WTC11 (cell line): ENCODE measurements at regions not wholly inside any gene's neighbourhood (a gene's known extent, or its start where the extent isn't known, plus 50 kb on each side); places are given as distances from the start of the nearest gene placed in this dataset.

ENCODE experiments used
- ATAC-seq: fragments of 200-7000 bp; cut with Tn5 transposase; 2 replicates; pipeline ENCODE4 v1.10.0; 2021; ENCODE audit warnings: mild to moderate bottlenecking, moderate library complexity
- CTCF ChIA-PET: fragments of 300-600 bp; sonication (Branson Sonifier 250); formaldehyde crosslinking; loops from one replicate; lab custom pipeline; 2021; ENCODE audit warnings: antibody characterized with exemption; lab: Charles Lee
- POLR2A ChIA-PET: fragments of 350-600 bp; sonication (Branson Sonifier 250); formaldehyde crosslinking; loops from one replicate; lab custom pipeline; 2021; ENCODE audit warnings: antibody characterized with exemption; lab: Charles Lee
- DNase-seq: peaks from one replicate; pipeline ENCODE4 v3.0.0; 2021; ENCODE audit warnings: low spot score
- H3K27ac Mint-ChIP-seq: 2 replicates; pipeline ENCODE4 v1.8.0; 2021; ENCODE audit warnings: mixed read lengths
- H3K27me3 Mint-ChIP-seq: 2 replicates; pipeline ENCODE4 v1.8.0; 2021; ENCODE audit warnings: low read depth, mild to moderate bottlenecking, moderate library complexity, mixed read lengths
- H3K36me3 Mint-ChIP-seq: 2 replicates; pipeline ENCODE4 v1.8.0; 2021; ENCODE audit warnings: mixed read lengths
- H3K4me1 Mint-ChIP-seq: 2 replicates; pipeline ENCODE4 v1.8.0; 2022; ENCODE audit warnings: mixed read lengths
- H3K4me3 Mint-ChIP-seq: 2 replicates; pipeline ENCODE4 v1.8.0; 2021; ENCODE audit warnings: mild to moderate bottlenecking, moderate library complexity, mixed read lengths
- H3K9me3 Mint-ChIP-seq: 2 replicates; pipeline ENCODE4 v1.8.0; 2021; ENCODE audit warnings: mixed read lengths
- ATF3 ChIP-seq: sonication (generic); formaldehyde crosslinking; conservative IDR thresholded peaks from 2 replicates; pipeline ENCODE4 v1.8.1; 2022; ENCODE audit warnings: mild to moderate bottlenecking, missing genetic modification reagents
- CBFB ChIP-seq: sonication (generic); formaldehyde crosslinking; IDR thresholded peaks from 2 replicates; pipeline ENCODE4 v1.8.1; 2022; ENCODE audit warnings: mild to moderate bottlenecking, low read depth, missing genetic modification reagents
- HMGA2 ChIP-seq: fragments of 250-450 bp; sonication (Bioruptor Pico); IDR thresholded peaks from 2 replicates; pipeline ENCODE4 v1.4.0; 2021; ENCODE audit warnings: mild to moderate bottlenecking, moderate library complexity
- IRF2 ChIP-seq: sonication (generic); formaldehyde crosslinking; IDR thresholded peaks from 2 replicates; pipeline ENCODE4 v1.8.0; 2022; ENCODE audit warnings: low read depth, missing genetic modification reagents, borderline replicate concordance
- JAZF1 ChIP-seq: fragments of 250-450 bp; sonication (Bioruptor Pico); IDR thresholded peaks from 2 replicates; pipeline ENCODE4 v1.9.0; 2021; ENCODE audit warnings: moderate library complexity, mild to moderate bottlenecking, inconsistent platforms
- MYBL2 ChIP-seq: sonication (generic); formaldehyde crosslinking; IDR thresholded peaks from 2 replicates; pipeline ENCODE4 v1.8.1; 2023; ENCODE audit warnings: mild to moderate bottlenecking, moderate library complexity, missing genetic modification reagents
- NFYB ChIP-seq: sonication (generic); formaldehyde crosslinking; conservative IDR thresholded peaks from 2 replicates; pipeline ENCODE4 v1.8.0; 2022; ENCODE audit warnings: low read depth, missing genetic modification reagents
- PRDM15 ChIP-seq: sonication (generic); formaldehyde crosslinking; IDR thresholded peaks from 2 replicates; pipeline ENCODE4 v1.8.0; 2022; ENCODE audit warnings: missing genetic modification reagents
- PRRX2 ChIP-seq: fragments of 250-450 bp; sonication (Bioruptor Pico); IDR thresholded peaks from 2 replicates; pipeline ENCODE4 v1.8.0; 2021; ENCODE audit warnings: mild to moderate bottlenecking
- STAT6 ChIP-seq: sonication (generic); formaldehyde crosslinking; conservative IDR thresholded peaks from 2 replicates; pipeline ENCODE4 v1.8.1; 2023; ENCODE audit warnings: mild to moderate bottlenecking, low read depth, missing genetic modification reagents, moderate library complexity
- ZNF219 ChIP-seq: sonication (generic); formaldehyde crosslinking; IDR thresholded peaks from 2 replicates; pipeline ENCODE4 v1.8.0; 2023; ENCODE audit warnings: missing genetic modification reagents, mild to moderate bottlenecking, borderline replicate concordance
- ZNF232 ChIP-seq: sonication (generic); formaldehyde crosslinking; IDR thresholded peaks from 2 replicates; pipeline ENCODE4 v1.8.0; 2022; ENCODE audit warnings: mild to moderate bottlenecking, missing genetic modification reagents
- ZNF263 ChIP-seq: sonication (generic); formaldehyde crosslinking; IDR thresholded peaks from 2 replicates; pipeline ENCODE4 v1.8.1; 2022; ENCODE audit warnings: low read depth, mild to moderate bottlenecking, moderate library complexity, missing genetic modification reagents
- TF ChIP-seq, protein P1 (sequence below): fragments of 250-450 bp; sonication (Bioruptor Pico); IDR thresholded peaks from 2 replicates; pipeline ENCODE4 v1.9.0; 2021; ENCODE audit warnings: mild to moderate bottlenecking
- TF ChIP-seq, protein P2 (sequence below): sonication (generic); formaldehyde crosslinking; IDR thresholded peaks from 2 replicates; pipeline ENCODE4 v1.8.0; 2023; ENCODE audit warnings: missing genetic modification reagents
- TF ChIP-seq, protein P3 (sequence below): sonication (generic); formaldehyde crosslinking; IDR thresholded peaks from 2 replicates; pipeline ENCODE4 v1.8.1; 2023; ENCODE audit warnings: mild to moderate bottlenecking, missing genetic modification reagents, borderline replicate concordance
- TF ChIP-seq, protein P4 (sequence below): sonication (generic); formaldehyde crosslinking; IDR thresholded peaks from 2 replicates; pipeline ENCODE4 v1.8.0; 2022; ENCODE audit warnings: mild to moderate bottlenecking, missing genetic modification reagents
- TF ChIP-seq, protein P5 (sequence below): fragments of 250-450 bp; sonication (Bioruptor Pico); IDR thresholded peaks from 2 replicates; pipeline ENCODE4 v1.9.0; 2021; ENCODE audit warnings: mild to moderate bottlenecking, borderline replicate concordance

- ATAC-seq (no peak), DNase-seq (no peak)
- ChIA-PET POLR2A (no interaction called here), CTCF (no interaction called here)
- Mint-ChIP-seq H3K4me1 (peaks cover 6% of the 10 kb centered on the region), H3K27me3 (no peaks in the 10 kb centered on the region), H3K4me3 (no peak overlapping the region), H3K9me3 (peaks cover 4% of the 10 kb centered on the region; the same call in 1 of the 2 replicates), H3K36me3 (no peaks in the 10 kb centered on the region), H3K27ac (no peak overlapping the region)
- TF ChIP-seq MYBL2 (CRISPR knock-in tag): no peak
- TF ChIP-seq ZNF219 (CRISPR knock-in tag): no peak
- no peak for TF ChIP-seq HMGA2 (CRISPR knock-in tag)
- TF ChIP-seq, protein P1, sequence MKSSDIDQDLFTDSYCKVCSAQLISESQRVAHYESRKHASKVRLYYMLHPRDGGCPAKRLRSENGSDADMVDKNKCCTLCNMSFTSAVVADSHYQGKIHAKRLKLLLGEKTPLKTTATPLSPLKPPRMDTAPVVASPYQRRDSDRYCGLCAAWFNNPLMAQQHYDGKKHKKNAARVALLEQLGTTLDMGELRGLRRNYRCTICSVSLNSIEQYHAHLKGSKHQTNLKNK (CRISPR knock-in tag): no peak
- TF ChIP-seq, protein P2, sequence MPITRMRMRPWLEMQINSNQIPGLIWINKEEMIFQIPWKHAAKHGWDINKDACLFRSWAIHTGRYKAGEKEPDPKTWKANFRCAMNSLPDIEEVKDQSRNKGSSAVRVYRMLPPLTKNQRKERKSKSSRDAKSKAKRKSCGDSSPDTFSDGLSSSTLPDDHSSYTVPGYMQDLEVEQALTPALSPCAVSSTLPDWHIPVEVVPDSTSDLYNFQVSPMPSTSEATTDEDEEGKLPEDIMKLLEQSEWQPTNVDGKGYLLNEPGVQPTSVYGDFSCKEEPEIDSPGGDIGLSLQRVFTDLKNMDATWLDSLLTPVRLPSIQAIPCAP (CRISPR knock-in tag): no peak
- TF ChIP-seq CBFB: no peak
- no peak for TF ChIP-seq PRDM15 (CRISPR knock-in tag)
- no peak for TF ChIP-seq PRRX2
- TF ChIP-seq NFYB (CRISPR knock-in tag): no peak
- TF ChIP-seq IRF2 (CRISPR knock-in tag): no peak
- TF ChIP-seq ZNF263 (CRISPR knock-in tag): no peak
- TF ChIP-seq STAT6 (CRISPR knock-in tag): no peak
- TF ChIP-seq, protein P3, sequence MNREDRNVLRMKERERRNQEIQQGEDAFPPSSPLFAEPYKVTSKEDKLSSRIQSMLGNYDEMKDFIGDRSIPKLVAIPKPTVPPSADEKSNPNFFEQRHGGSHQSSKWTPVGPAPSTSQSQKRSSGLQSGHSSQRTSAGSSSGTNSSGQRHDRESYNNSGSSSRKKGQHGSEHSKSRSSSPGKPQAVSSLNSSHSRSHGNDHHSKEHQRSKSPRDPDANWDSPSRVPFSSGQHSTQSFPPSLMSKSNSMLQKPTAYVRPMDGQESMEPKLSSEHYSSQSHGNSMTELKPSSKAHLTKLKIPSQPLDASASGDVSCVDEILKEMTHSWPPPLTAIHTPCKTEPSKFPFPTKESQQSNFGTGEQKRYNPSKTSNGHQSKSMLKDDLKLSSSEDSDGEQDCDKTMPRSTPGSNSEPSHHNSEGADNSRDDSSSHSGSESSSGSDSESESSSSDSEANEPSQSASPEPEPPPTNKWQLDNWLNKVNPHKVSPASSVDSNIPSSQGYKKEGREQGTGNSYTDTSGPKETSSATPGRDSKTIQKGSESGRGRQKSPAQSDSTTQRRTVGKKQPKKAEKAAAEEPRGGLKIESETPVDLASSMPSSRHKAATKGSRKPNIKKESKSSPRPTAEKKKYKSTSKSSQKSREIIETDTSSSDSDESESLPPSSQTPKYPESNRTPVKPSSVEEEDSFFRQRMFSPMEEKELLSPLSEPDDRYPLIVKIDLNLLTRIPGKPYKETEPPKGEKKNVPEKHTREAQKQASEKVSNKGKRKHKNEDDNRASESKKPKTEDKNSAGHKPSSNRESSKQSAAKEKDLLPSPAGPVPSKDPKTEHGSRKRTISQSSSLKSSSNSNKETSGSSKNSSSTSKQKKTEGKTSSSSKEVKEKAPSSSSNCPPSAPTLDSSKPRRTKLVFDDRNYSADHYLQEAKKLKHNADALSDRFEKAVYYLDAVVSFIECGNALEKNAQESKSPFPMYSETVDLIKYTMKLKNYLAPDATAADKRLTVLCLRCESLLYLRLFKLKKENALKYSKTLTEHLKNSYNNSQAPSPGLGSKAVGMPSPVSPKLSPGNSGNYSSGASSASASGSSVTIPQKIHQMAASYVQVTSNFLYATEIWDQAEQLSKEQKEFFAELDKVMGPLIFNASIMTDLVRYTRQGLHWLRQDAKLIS (CRISPR knock-in tag): no peak
- TF ChIP-seq, protein P4, sequence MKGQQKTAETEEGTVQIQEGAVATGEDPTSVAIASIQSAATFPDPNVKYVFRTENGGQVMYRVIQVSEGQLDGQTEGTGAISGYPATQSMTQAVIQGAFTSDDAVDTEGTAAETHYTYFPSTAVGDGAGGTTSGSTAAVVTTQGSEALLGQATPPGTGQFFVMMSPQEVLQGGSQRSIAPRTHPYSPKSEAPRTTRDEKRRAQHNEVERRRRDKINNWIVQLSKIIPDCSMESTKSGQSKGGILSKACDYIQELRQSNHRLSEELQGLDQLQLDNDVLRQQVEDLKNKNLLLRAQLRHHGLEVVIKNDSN: no peak
- no peak for TF ChIP-seq ZNF232 (CRISPR knock-in tag)
- no peak for TF ChIP-seq ATF3
- TF ChIP-seq, protein P5, sequence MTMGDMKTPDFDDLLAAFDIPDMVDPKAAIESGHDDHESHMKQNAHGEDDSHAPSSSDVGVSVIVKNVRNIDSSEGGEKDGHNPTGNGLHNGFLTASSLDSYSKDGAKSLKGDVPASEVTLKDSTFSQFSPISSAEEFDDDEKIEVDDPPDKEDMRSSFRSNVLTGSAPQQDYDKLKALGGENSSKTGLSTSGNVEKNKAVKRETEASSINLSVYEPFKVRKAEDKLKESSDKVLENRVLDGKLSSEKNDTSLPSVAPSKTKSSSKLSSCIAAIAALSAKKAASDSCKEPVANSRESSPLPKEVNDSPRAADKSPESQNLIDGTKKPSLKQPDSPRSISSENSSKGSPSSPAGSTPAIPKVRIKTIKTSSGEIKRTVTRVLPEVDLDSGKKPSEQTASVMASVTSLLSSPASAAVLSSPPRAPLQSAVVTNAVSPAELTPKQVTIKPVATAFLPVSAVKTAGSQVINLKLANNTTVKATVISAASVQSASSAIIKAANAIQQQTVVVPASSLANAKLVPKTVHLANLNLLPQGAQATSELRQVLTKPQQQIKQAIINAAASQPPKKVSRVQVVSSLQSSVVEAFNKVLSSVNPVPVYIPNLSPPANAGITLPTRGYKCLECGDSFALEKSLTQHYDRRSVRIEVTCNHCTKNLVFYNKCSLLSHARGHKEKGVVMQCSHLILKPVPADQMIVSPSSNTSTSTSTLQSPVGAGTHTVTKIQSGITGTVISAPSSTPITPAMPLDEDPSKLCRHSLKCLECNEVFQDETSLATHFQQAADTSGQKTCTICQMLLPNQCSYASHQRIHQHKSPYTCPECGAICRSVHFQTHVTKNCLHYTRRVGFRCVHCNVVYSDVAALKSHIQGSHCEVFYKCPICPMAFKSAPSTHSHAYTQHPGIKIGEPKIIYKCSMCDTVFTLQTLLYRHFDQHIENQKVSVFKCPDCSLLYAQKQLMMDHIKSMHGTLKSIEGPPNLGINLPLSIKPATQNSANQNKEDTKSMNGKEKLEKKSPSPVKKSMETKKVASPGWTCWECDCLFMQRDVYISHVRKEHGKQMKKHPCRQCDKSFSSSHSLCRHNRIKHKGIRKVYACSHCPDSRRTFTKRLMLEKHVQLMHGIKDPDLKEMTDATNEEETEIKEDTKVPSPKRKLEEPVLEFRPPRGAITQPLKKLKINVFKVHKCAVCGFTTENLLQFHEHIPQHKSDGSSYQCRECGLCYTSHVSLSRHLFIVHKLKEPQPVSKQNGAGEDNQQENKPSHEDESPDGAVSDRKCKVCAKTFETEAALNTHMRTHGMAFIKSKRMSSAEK: no peak
- TF ChIP-seq JAZF1: no peak
These were observed 69.0 kb upstream of the FAM9B start for GRCh38 chrX:9102956-9103355.
